ENCODE measurements at regions not wholly inside any gene's neighbourhood (a gene's known extent, or its start where the extent isn't known, plus 50 kb on each side); places are given as distances from the start of the nearest gene placed in this dataset.

DNA sequence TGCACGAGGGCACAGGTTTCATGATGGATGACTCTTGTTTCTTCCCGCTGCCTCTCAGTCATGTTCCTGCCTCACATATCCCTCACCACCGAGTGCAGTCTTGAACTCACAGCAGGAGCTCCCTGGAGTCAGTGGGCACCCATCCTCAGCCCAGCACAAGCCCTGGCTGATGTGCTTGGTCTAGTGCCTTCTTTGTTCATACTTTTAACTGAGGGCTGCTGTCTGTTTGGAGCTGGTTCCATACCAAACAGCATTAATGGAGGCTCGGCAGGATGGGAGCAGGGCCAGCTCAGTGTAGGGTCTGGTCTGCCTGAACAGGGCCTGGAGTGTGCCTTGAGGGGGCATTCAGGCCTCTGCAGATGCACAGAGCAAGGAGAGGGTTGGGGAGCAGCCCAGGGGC lies 54.5 kb upstream of the GLI2 start:
- TF ChIP-seq, protein P1, sequence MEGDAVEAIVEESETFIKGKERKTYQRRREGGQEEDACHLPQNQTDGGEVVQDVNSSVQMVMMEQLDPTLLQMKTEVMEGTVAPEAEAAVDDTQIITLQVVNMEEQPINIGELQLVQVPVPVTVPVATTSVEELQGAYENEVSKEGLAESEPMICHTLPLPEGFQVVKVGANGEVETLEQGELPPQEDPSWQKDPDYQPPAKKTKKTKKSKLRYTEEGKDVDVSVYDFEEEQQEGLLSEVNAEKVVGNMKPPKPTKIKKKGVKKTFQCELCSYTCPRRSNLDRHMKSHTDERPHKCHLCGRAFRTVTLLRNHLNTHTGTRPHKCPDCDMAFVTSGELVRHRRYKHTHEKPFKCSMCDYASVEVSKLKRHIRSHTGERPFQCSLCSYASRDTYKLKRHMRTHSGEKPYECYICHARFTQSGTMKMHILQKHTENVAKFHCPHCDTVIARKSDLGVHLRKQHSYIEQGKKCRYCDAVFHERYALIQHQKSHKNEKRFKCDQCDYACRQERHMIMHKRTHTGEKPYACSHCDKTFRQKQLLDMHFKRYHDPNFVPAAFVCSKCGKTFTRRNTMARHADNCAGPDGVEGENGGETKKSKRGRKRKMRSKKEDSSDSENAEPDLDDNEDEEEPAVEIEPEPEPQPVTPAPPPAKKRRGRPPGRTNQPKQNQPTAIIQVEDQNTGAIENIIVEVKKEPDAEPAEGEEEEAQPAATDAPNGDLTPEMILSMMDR (IDR thresholded peaks at IDR 0.05), result no peak
- TF ChIP-seq POLR2A (IDR thresholded peaks at IDR 0.05), result no peak
